Stimulated activated CD8-positive, alpha-beta memory T cell treated with anti-CD3 and anti-CD28 coated beads, Interleukin-2, amount 100 ng/mL, for 48 hours (primary cell): ENCODE measurements at regions not wholly inside any gene's neighbourhood (a gene's known extent, or its start where the extent isn't known, plus 50 kb on each side); places are given as distances from the start of the nearest gene placed in this dataset.

Experiments used
- DNase-seq, 2 donors: peaks; one replicate each; pipeline ENCODE4 v3.0.0-alpha.2; 2020; ENCODE audit warnings: low read depth in 2 of 2

DNA sequence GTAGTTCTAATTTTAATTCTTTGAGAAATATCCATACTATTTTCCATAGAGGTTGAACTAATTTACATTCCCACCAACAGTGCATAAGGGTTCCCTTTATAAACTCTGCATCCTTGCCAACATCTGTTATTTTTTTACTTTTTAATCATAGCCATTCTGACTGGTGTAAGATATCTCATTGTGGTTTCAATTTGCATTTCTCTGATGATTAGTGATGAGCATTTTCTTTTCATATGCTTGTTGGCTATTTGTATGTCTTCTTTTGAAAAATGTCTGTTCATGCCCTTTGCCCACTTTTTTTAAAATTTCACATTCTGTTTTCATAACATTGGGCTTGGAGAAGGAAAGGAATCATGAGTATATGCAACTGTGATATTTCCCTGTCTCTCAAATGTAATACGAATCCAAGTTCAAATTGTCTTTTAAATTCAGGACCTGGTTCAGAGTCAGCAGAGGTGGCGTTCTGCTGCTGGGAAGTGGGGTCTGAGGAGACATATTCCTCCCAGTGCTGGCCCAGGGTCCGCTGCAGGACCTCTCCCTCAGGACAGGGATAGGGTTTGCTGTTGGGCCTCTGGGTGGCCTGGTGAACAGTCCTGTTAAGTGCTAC is 81.2 kb upstream of the ETV6 start:
- no peak for DNase-seq

- no peak for DNase-seq
Measured at GRCh38 chr12:11568762-11569478, 80.6 kb upstream of the ETV6 start.

DNA sequence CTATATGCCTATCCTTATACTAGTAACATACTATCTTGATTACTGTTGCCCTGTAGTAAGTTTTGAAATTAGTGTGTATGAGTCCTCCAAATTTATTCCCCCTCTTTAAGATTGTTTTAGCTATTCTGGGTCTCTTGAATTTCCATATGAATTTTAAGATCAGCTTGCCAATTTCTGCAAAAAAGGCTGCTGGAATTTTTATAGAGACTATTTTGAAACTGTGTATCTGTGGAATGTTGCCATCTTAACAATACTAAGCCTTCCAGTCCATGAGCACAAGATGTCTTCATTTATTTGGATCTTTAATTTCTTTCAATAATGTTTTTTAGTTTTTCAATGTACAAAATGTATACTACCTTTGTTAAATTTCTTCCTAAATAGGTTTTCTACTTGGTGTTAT is 79.8 kb upstream of the ETV6 start:
- DNase-seq, result no peak

GRCh38 chr12:11573880-11574279 is 75.6 kb upstream of the ETV6 start:
- no peak for DNase-seq

DNA sequence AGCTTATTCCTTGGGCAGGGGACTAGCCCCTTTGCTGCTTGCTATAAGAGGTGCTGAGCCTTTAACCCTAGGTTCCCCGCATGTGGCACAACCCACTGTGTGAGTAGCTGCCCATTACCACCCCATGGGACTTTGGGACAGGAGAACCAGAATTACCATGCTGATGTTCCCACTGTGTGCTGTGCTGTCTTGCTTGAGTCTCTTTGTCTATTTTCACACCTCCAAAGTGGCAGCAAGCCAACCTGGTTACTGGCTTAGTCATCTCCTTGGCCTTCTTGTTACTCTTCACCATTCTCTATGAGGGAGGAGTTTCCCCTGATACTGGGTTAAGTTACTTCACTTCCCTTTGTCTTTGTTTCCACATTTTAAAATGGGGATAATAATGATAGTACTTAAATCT is 73.4 kb upstream of the ETV6 start:
- peak in 1 of 2 donors; percentile 24 for DNase-seq

DNA sequence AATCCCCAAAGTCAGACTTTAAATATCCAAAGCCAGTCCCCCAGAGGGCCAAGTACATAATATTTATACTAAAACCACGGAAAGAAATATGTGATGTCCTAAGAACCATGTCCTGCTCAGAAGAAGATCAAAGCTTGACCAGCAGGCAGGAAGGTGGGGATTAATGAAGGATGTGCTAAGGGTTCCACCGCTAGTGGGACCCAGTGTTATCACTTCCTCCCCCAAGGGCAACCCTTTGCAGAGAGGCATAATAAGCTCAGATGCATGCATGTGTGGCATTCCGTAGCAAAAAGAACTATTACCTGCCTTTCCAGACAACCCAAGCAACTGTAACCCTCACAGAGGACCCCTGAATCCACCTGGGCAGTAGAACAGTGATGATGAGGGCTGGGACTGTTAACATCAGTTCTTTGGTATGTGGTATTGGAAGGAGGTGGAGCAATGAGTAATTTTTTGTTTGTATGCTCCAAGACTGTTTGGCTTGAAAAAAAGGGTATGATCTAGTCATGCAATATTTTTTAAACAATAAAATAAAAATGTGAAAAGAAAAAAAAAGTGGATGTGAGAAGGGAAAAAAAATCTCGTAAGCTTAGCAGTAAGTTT is 71.7 kb upstream of the ETV6 start:
- DNase-seq, result no peak

DNA sequence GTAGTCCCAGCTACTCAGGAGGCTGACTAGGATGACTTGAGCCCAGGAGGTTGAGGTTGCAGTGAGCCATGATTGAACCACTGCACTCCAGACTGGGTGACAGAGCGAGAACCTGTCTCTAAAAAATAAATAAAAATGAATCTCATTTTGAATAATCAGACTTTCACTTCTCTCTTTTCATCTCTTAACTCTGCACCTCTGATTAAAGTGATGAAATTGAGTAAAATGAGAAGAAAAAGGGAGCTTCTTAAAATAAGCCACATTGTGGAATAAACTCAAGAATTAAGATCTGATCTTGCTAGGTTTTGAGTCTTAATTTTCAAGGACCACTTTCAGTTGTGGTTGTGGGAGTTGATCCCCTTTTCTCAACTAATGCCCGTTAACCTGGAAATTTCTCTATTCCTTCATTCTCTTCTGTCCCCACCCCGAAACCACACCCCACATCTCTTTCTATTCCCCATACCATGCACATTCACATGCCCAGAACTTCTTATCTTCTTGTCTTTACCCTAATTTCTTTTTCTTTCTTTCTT is 70.9 kb upstream of the ETV6 start:
- DNase-seq, result no peak

- no peak for DNase-seq
Measured at GRCh38 chr12:11580125-11580751, 69.2 kb upstream of the ETV6 start.

DNA sequence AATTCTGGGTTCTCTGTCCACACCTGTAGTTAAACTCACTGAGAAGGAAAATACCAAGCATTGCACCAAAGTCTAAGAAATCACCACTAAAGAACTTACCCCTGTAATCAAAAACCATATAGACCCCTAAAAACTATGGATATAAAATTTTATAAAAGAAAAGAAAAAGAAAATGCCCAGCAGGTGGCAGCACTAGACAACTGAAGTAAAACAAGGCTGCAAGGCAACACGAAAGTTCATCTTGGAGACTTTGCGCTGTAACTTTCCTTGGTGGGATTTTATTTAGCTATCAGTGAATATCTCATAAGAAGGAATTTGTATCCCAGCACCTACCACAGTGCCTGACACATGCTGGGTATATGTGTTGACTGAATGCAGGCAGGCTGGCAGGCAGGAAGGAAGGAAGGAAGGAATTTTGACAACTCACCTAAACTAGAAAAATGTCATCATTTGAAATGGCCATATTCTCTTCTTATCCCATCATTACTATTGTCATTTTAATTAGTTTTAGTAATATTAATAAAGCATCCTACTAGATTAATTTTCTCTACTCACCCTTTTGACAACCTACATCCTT is 68.2 kb upstream of the ETV6 start:
- DNase-seq, result peak; percentile 32 to 48

DNA sequence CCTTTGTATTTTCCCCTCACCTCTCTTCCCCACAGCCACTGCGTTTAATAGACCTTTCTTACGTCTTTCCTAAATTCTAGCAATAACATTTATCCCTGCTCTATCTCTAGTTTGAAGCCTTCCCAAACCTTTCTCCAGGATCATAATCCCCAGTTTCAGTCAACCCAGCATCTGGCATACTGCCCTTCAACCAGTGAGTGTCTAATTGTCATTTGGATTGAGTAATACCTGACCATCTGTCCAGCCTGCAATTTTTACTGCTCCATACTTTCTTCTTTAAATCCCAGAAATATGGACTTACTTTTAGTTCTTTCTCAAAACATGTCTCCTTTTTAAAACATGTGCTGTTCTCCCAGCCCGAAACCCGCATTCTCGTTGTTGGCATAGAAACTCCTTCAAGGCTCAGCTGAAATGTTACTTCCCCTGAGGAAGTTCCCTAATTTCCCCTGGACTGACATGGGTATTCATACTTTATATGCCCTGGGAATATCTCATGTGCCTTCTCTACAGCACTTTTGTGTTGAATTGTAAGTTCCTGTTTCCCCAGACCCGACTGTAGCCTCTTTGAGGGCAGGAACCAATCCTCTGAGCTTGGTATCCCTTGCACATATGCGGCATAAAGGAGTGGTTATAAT is 65.1 kb upstream of the ETV6 start:
- DNase-seq, result no peak

- no peak for DNase-seq
Measured at GRCh38 chr12:11592484-11592883, 57.0 kb upstream of the ETV6 start.

DNA sequence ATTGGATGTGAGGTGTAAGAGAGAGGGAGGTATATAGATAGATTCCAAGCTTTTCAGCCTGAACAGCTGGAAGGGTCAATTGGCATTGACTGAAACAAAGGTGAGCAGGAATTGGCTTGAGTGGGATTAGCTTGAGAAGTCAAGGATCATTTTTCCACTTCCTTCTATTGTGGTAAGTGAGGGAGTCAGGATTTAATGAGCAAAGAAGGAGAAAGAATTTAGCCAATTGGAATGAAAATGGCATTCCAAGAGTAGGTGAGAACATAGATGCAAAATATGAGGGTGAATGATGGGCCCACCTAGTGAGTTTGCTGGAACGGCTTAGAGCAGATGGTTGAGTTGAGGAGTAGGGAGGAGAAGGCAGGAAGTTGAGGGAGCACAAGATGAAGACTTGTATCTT is 56.5 kb upstream of the ETV6 start:
- DNase-seq, result no peak

DNA sequence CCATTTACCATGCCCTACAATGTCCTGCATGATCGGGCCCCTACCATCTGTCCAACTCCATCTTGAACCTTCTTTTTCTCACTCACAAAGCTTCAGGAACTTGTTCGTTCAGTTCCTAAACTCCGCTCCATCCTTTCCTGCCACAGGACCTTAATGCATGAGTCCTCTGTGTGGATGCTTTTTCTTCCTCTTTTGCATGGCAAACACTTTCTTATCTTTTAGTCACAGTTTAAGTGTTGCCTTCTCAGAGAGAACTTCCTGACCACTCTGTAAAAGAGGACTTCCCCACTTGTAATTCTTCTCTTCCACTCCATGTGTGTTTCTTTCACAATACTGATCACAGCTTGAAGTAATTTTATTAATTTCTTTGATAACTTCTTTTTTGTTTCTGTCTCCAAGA is 54.4 kb upstream of the ETV6 start:
- no peak for DNase-seq

DNA sequence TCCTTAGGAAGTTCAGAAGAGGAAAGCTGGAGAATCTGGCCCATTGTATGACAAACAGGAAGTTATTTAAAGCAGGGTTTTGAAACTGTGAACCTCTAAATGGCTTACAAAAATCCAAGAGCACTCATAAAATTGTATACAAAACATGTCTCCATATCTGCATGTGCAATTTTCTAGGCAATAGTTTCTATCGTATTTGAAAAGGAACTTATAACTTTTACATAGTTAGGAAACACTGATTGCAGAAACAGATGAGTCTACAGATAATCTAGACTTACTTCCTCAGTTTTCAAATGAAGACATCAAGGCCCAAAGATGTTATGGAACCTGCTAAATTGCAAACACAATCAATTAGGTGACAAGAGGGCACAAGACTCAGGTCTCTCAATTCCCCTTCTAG is 53.3 kb upstream of the ETV6 start:
- DNase-seq, result no peak

- no peak for DNase-seq
Measured at GRCh38 chr12:11598900-11599299, 50.6 kb upstream of the ETV6 start.
